K562 (cell line): ENCODE measurements at regions not wholly inside any gene's neighbourhood (a gene's known extent, or its start where the extent isn't known, plus 50 kb on each side); places are given as distances from the start of the nearest gene placed in this dataset.

Experiments used
- ARHGAP35 ChIP-seq: fragments of 450-650 bp; IDR thresholded peaks from 2 replicates; pipeline ENCODE4 v1.6.1; 2018; ENCODE audit not compliant: partially characterized antibody
- BMI1 ChIP-seq: fragments of 150-350 bp; IDR thresholded peaks from 2 replicates; pipeline ENCODE4 v1.6.1; 2014; ENCODE audit warnings: low read length
- CEBPG ChIP-seq, 3 experiments: fragments of 200-800 bp in 1 of 3; sonication (Bioruptor generic) in 1 of 3; sonication (generic) in 1 of 3; formaldehyde crosslinking in 1 of 3; IDR thresholded peaks in 2 of 3; conservative IDR thresholded peaks in 1 of 3; 2 replicates each; pipeline versions ENCODE4 v1.6.1 to v1.8.0; 2016 to 2022; ENCODE audit warnings: missing compliant biosample characterization in 2 of 3, missing genetic modification characterization in 2 of 3, mild to moderate bottlenecking in 1 of 3, missing genetic modification reagents in 1 of 3
- FOSL1 ChIP-seq: fragments of 200-800 bp; sonication (Bioruptor generic); conservative IDR thresholded peaks from 2 replicates; pipeline ENCODE4 v1.6.1; 2016; ENCODE audit warnings: missing genetic modification characterization, missing compliant biosample characterization
- FOXK2 ChIP-seq, 2 experiments: fragments of 450-650 bp; IDR thresholded peaks in 1 of 2; conservative IDR thresholded peaks in 1 of 2; 2 replicates each; pipeline ENCODE4 v1.6.1; 2016; ENCODE audit warnings: low read depth in 2 of 2, mild to moderate bottlenecking in 1 of 2
- HDAC2 ChIP-seq: fragments of 450-650 bp; IDR thresholded peaks from 2 replicates; pipeline ENCODE4 v1.6.1; 2016; ENCODE audit warnings: mild to moderate bottlenecking
- HEY1 ChIP-seq: fragments of 250-450 bp; sonication (Bioruptor Pico); IDR thresholded peaks from 2 replicates; pipeline ENCODE4 v1.5.0; 2020; ENCODE audit warnings: mild to moderate bottlenecking, moderate library complexity, borderline replicate concordance
- MYBL2 ChIP-seq, 2 experiments: fragments of 450-650 bp in 1 of 2; sonication (generic) in 1 of 2; formaldehyde crosslinking in 1 of 2; IDR thresholded peaks; 2 replicates each; pipeline versions ENCODE4 v1.6.1 to v1.8.1; 2017 to 2022; ENCODE audit warnings: borderline replicate concordance in 1 of 2, inconsistent platforms in 1 of 2, low read depth in 1 of 2, mild to moderate bottlenecking in 1 of 2, missing genetic modification reagents in 1 of 2, moderate library complexity in 1 of 2
- MYC ChIP-seq, 2 experiments: fragments of 250-450 bp in 1 of 2; sonication (Bioruptor Pico) in 1 of 2; IDR thresholded peaks; 2 replicates each; pipeline versions ENCODE4 v1.5.1 to v1.6.1; 2012 to 2021; ENCODE audit warnings: low read depth in 2 of 2, borderline replicate concordance in 1 of 2, improper control_type of control experiment in 1 of 2, low read length in 1 of 2, mild to moderate bottlenecking in 1 of 2, moderate library complexity in 1 of 2
- RNF2 ChIP-seq: sonication (generic); IDR thresholded peaks from 2 replicates; pipeline ENCODE4 v1.6.1; 2016
- ZBTB8A ChIP-seq: fragments of 450-650 bp; IDR thresholded peaks from 2 replicates; pipeline ENCODE4 v1.6.1; 2018; ENCODE audit warnings: mild to moderate bottlenecking, moderate library complexity; ENCODE audit not compliant: partially characterized antibody
- ZNF121 ChIP-seq: sonication (generic); formaldehyde crosslinking; conservative IDR thresholded peaks from 2 replicates; pipeline ENCODE4 v1.8.0; 2022; ENCODE audit warnings: missing genetic modification reagents
- ZNF224 ChIP-seq: sonication (generic); formaldehyde crosslinking; IDR thresholded peaks from 2 replicates; pipeline ENCODE4 v1.8.0; 2022; ENCODE audit warnings: mild to moderate bottlenecking, missing genetic modification reagents
- TF ChIP-seq, protein P1 (sequence below): fragments of 250-450 bp; sonication (Bioruptor Pico); IDR thresholded peaks from 2 replicates; pipeline ENCODE4 v1.5.0; 2022; ENCODE audit warnings: mild to moderate bottlenecking
- TF ChIP-seq, protein P2 (sequence below), 2 experiments: fragments of 450-650 bp; formaldehyde crosslinking in 1 of 2; IDR thresholded peaks; 2 replicates each; pipeline versions ENCODE4 v1.4.0 to v1.6.1; 2014 to 2020; ENCODE audit warnings: mild to moderate bottlenecking in 2 of 2, borderline replicate concordance in 1 of 2, low read depth in 1 of 2

DNA sequence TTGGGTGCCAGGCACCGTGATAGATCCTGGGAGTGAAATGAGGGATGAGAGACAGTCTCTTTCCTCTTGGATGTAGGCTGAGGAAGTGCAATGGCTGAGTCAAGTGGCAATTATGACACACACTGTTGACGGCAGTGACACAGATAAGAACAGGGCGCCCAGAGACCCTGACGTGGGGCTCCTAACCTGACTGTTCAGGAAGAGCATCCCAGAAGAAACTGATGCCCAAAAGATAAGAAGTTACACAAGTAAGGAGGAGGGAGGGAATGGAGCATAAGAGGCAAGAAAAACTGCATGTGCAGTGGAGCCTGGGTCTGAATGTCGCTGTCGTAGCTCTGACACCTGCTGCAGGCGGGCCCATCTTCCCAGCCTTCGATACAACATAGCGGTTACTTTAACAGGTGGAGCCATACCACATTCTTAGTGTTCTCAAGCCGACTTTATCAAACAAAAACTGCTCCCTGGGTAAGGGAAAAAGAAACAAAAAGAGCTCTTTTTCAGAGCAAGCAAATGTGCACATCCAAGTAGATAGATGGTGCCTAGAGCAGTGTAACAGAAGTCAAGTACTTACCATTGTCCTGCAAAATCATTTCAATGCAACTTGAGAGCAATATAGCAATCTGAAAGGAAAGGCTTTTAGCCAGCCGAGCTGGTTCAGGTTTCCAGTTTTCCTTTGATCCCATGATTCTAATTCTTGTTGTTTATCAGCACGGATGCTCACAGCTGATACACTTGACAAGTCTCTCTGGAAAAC is 463.9 kb upstream of the JARID2 start (continued):
- TF ChIP-seq, protein P1, sequence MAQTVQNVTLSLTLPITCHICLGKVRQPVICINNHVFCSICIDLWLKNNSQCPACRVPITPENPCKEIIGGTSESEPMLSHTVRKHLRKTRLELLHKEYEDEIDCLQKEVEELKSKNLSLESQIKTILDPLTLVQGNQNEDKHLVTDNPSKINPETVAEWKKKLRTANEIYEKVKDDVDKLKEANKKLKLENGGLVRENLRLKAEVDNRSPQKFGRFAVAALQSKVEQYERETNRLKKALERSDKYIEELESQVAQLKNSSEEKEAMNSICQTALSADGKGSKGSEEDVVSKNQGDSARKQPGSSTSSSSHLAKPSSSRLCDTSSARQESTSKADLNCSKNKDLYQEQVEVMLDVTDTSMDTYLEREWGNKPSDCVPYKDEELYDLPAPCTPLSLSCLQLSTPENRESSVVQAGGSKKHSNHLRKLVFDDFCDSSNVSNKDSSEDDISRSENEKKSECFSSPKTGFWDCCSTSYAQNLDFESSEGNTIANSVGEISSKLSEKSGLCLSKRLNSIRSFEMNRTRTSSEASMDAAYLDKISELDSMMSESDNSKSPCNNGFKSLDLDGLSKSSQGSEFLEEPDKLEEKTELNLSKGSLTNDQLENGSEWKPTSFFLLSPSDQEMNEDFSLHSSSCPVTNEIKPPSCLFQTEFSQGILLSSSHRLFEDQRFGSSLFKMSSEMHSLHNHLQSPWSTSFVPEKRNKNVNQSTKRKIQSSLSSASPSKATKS (CRISPR knock-in tag) = no peak
- TF ChIP-seq HEY1 (CRISPR knock-in tag) (no peak), ZNF224 (CRISPR knock-in tag) (no peak), ZNF121 (CRISPR knock-in tag) (no peak), BMI1 (no peak), FOSL1 (tag) (peak; percentile 97), MYC (IDR thresholded peaks at IDR 0.05; ENCODE audit: low read depth, low read length) (no peak), MYC (CRISPR knock-in tag; IDR thresholded peaks at IDR 0.05; ENCODE audit: borderline replicate concordance, low read depth) (no peak), RNF2 (no peak), ZBTB8A (no peak), ARHGAP35 (no peak), MYBL2 (IDR thresholded peaks at IDR 0.05; ENCODE audit: low read depth) (no peak), MYBL2 (CRISPR knock-in tag; IDR thresholded peaks at IDR 0.05; ENCODE audit: borderline replicate concordance) (no peak), CEBPG (CRISPR knock-in tag; IDR thresholded peaks at IDR 0.05) (no peak), CEBPG (tag; conservative IDR thresholded peaks at IDR 0.05 in 1 of 2, IDR thresholded peaks at IDR 0.05 in 1 of 2) (peak in 1 of 2 experiments; percentile 75; a peak in 2 of 4 replicates), FOXK2 (conservative IDR thresholded peaks at IDR 0.05 in 1 of 2, IDR thresholded peaks at IDR 0.05 in 1 of 2; ENCODE audit: low read depth in 2 of 2) (no peak), HDAC2 (0 out of 2 replicates have a peak, but pooled peaks have one; percentile 28)
- TF ChIP-seq, protein P2, sequence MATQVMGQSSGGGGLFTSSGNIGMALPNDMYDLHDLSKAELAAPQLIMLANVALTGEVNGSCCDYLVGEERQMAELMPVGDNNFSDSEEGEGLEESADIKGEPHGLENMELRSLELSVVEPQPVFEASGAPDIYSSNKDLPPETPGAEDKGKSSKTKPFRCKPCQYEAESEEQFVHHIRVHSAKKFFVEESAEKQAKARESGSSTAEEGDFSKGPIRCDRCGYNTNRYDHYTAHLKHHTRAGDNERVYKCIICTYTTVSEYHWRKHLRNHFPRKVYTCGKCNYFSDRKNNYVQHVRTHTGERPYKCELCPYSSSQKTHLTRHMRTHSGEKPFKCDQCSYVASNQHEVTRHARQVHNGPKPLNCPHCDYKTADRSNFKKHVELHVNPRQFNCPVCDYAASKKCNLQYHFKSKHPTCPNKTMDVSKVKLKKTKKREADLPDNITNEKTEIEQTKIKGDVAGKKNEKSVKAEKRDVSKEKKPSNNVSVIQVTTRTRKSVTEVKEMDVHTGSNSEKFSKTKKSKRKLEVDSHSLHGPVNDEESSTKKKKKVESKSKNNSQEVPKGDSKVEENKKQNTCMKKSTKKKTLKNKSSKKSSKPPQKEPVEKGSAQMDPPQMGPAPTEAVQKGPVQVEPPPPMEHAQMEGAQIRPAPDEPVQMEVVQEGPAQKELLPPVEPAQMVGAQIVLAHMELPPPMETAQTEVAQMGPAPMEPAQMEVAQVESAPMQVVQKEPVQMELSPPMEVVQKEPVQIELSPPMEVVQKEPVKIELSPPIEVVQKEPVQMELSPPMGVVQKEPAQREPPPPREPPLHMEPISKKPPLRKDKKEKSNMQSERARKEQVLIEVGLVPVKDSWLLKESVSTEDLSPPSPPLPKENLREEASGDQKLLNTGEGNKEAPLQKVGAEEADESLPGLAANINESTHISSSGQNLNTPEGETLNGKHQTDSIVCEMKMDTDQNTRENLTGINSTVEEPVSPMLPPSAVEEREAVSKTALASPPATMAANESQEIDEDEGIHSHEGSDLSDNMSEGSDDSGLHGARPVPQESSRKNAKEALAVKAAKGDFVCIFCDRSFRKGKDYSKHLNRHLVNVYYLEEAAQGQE (IDR thresholded peaks at IDR 0.05; ENCODE audit: borderline replicate concordance) = no peak
- TF ChIP-seq, protein P2 (CRISPR knock-in tag; IDR thresholded peaks at IDR 0.05; ENCODE audit: low read depth) = no peak
